ENCODE measurements at regions not wholly inside any gene's neighbourhood (a gene's known extent, or its start where the extent isn't known, plus 50 kb on each side); places are given as distances from the start of the nearest gene placed in this dataset.
"Not testable (repeated sequence)": the region's sequence is repeated elsewhere in the genome, so short reads cannot be mapped to it uniquely, and the experiment has no call there.

DNA sequence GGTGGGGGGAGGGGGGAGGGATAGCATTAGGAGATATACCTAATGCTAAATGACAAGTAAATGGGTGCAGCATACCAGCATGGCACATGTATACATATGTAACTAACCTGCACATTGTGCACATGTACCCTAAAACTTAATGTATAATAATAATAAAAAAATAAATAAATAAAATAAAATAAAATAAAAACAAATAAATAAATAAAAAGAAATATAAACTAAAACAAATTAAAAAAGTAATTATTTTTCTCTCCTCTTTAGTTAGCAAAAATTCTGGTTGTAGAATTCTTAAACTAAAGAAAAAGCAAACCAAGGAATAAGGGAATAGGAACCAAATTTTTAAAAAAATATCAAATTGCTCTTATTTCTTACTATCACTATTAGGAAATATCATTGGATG, 267.3 kb downstream of the CCER1 start:
- DNase-seq, result not testable (repeated sequence)

DNA sequence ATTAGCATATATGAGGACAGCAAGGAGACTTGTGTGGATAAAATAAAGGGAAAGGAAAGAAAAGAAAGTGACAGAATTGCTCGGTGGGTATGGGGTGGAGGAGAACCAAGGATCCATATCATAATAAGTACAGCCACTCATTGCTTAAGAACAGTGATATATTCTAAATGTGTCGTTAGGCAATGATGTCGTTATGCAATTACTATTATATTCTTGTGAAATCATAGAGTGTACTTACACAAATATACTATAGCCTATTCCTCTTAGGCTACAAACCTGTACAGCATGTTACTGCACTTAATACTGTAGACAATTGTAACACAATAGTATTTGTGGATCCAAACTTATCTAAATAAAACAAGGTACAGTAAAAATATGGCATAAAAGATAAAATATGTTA, 271.1 kb downstream of the CCER1 start:
- no peak for DNase-seq

GRCh38 chr12:90682398-90682797, 272.6 kb downstream of the CCER1 start:
- no peak for DNase-seq

- no peak for DNase-seq
These were observed 275.3 kb downstream of the CCER1 start for GRCh38 chr12:90679674-90680073.

DNA sequence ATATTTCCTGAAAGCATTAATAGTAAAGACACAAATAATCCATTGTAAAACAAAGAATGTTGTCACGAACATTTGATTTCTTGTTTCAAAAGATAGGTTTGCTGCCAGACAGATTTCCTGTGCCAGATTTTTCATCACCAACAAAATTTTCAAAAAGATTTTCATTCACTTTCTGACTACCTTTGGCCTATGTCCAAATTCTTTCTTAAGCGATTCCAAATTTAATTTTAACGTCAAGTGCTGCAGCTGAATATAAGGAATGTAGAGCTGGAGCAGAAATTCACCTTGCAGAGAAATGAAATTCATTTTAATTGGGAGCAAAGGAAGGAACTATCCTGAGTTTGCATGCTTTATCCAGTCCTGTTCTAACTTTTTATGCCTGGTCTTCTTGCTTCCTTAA, 277.4 kb downstream of the CCER1 start:
- no peak for DNase-seq

DNA sequence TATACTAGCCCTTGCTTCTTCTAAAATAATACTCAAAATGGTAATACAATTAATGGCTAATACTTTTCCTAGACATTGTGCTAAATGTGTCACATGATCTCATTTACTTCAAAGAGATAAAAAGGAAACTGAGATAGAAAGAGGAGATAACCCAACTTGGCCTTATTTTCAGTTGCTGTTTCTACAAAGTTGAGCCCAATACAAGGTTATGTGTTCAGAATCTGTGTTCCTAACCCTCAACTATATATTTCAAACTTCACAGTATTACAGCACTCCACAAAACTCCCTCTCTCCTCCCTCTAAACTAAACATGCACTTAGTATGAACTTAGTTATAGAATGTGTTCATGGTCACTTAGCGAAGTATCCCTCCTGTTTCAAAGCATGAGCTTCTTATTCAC, 277.9 kb downstream of the CCER1 start:
- DNase-seq, result no peak

GRCh38 chr12:90675106-90675505, 279.9 kb downstream of the CCER1 start:
- DNase-seq, result no peak

DNA sequence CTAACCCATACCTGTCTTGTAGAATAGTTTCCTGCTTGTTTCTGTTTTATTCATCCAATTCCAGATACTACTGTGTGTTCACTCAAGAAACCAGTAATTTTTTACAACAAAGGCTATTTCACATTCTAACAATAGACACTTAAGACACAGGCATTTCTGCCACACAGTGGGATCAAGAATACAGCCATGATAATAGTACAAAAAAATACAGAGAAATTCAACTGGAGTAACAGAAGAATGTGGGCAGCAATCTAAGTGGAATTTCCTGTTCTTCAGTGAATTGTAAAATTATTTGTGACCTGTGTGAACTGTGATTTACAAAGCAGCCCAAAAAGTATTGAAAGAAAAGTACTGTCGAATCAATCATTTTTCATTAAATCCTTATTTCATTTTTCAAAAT, 282.9 kb downstream of the CCER1 start:
- no peak for DNase-seq

- DNase-seq, result not testable (repeated sequence)
These were observed 291.0 kb downstream of the CCER1 start for GRCh38 chr12:90663949-90664348.

GRCh38 chr12:90659060-90659459, 295.9 kb downstream of the CCER1 start:
- DNase-seq, result no peak

DNA sequence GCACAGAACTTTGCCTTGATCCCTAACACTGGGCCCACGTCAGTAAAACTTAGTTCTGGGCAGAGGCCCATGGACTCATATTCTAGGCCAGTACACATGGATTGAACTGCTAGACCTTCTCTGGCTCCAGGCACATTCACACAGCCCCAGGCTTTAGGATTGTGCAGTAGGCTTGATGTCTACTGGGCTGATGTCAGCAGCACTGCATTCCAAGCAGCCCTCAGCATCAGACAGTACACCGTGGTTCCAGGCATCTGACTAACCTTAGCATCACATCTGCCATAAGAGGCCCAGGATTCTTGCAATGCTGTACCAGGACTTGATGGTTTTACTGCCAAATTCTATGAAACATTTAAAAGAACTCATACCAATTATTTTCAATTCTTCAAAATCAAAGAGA, 301.9 kb downstream of the CCER1 start:
- no peak for DNase-seq

- DNase-seq, result no peak
These were observed 302.7 kb downstream of the CCER1 start for GRCh38 chr12:90652280-90652679.

GRCh38 chr12:90645181-90645580, 309.8 kb downstream of the CCER1 start:
- DNase-seq, result no peak

DNA sequence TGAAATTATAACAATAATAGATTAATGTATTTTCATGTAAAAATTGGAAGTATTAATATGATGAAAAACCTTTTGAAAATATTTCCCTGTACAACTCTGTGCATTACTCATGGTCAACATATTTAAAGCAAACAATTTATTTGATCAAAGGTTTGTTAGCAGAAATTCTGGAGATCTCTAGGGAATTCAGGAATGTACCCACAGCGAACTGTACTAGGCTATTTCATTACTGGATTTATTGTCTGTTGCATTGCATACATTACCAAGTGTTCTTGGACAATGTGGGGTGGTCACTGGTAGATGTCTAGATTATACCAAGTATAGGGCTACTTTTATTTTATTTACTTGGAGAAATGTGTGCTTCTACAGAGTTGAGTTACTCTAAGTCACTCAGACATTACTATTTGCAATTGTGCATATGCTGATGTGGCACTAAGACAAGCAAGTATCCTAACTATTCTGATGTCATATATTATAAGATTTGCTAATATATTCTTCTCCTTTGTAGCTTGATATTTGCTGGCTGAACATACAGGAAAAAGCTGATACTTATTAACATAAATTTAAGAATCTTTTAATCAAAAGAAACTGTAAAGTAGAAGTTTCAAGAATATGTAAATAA, 323.3 kb downstream of the CCER1 start:
- no peak for DNase-seq

- DNase-seq, result no peak
These were observed 325.0 kb downstream of the CCER1 start for GRCh38 chr12:90630006-90630405.

GRCh38 chr12:90628213-90628612, 326.8 kb downstream of the CCER1 start:
- DNase-seq, result no peak

- no peak for DNase-seq
These were observed 327.6 kb downstream of the CCER1 start for GRCh38 chr12:90627180-90627896.

- DNase-seq, result no peak
These were observed 332.5 kb downstream of the CCER1 start for GRCh38 chr12:90622431-90622830.

GRCh38 chr12:90621927-90622326, 333.0 kb downstream of the CCER1 start:
- DNase-seq, result no peak

DNA sequence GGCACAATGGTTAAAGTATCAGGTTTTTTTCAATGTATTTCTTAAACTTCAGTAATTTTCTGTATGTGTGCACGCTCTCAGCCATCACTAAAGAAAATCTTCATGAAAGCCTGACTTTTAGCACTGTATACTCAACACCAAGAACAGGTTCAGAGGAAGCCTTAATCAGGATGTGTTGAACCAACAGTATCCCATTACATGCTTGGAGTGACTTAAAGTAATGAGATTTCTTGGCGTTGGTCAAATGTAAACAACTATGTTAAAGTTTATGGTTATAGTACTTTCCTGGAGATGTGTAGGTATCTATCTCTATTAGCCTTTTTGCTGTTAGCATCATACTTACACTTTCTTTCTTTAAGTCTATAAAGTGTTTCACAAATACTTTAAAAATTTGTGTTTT, 335.0 kb downstream of the CCER1 start:
- DNase-seq, result no peak

DNA sequence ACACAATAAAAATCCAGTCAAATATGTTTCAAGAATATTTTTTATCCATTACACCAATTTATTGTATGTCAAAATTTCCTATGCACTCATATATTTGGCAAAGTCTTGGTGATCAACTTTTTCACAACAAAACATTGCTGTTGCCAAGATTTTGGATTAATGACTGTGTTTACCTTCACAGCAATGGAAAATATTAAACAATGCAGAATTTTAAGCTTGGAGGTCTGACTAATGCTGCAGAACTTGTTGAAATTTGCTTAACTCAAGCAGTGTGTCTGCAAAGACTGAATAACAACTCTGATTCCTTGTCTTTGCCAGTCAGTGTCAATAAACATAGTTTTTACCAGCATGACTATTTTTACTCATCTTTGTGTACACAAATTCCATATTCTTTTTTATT, 336.4 kb downstream of the CCER1 start:
- DNase-seq, result no peak

DNA sequence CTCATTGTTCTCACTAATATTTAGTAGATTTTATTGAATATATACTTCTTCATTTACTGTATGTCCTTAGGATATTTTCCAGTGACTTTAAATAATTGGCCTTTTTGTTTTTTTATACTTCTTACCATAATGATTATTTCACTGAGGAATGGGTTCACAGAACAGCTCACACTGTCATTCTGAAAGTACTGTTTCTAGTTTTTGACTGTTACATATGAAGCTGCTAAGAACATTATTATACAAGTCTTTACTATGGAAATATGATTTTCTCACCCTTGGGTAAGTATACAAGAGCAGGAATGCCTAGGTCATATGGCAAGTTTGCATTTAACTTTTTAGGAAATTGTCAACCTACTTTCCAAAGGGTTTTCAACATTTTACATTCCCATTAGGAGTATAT, 343.1 kb downstream of the CCER1 start:
- no peak for DNase-seq

DNA sequence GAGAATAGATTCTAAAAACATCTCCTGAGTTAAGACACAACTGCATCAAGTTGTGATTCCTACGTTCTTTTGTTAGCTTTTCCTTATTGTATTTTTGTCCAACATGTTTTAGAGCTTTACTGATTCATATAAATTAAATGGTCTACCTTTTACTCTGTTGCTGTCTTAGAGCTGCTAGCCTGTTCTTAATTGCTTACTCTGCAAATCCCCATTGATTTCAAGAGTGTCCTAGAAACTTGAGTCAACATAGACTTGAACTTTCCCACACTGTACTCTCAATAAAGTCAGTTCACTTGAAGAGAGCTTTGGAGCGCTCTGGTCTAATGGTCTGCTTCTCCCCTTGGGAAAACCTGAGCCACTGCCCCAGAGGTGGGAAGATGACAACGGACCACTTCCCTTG, 343.9 kb downstream of the CCER1 start:
- DNase-seq, result no peak

GRCh38 chr12:90593596-90594295, 361.2 kb downstream of the CCER1 start:
- DNase-seq, result no peak
